GM23338 (cell line): ENCODE measurements at regions not wholly inside any gene's neighbourhood (a gene's known extent, or its start where the extent isn't known, plus 50 kb on each side); places are given as distances from the start of the nearest gene placed in this dataset.

Experiments used
- ATAC-seq: fragments of 200-7000 bp; cut with Tn5 transposase; 3 replicates; pipeline ENCODE4 v1.9.1; 2020
- DNase-seq: peaks from one replicate; pipeline ENCODE4 v3.0.0-alpha.2; 2015; ENCODE audit warnings: low spot score
- H2AFZ ChIP-seq: fragments of 200-600 bp; sonication (generic); 2 replicates; pipeline ENCODE4 v1.8.0; 2016; ENCODE audit warnings: antibody characterized with exemption, mild to moderate bottlenecking, moderate library complexity
- H3F3A ChIP-seq: fragments of 200-600 bp; sonication (generic); replicated peaks from 2 replicates; pipeline ENCODE4 v1.8.0; 2017; ENCODE audit warnings: antibody characterized with exemption, mixed run types, low read depth
- H3K27ac ChIP-seq: fragments of 200-600 bp; sonication (generic); 2 replicates; pipeline ENCODE4 v1.6.1; 2016; ENCODE audit warnings: low read depth
- H3K27me3 ChIP-seq: fragments of 200-600 bp; sonication (generic); 2 replicates; pipeline ENCODE4 v1.8.0; 2016; ENCODE audit warnings: mild to moderate bottlenecking, mixed run types, moderate library complexity; ENCODE audit not compliant: insufficient read depth
- H3K36me3 ChIP-seq: fragments of 200-600 bp; sonication (generic); 2 replicates; pipeline ENCODE4 v1.8.0; 2016; ENCODE audit warnings: mild to moderate bottlenecking; ENCODE audit not compliant: insufficient read depth
- H3K4me1 ChIP-seq: fragments of 200-600 bp; sonication (generic); 2 replicates; pipeline ENCODE4 v1.8.0; 2016; ENCODE audit warnings: mild to moderate bottlenecking, moderate library complexity; ENCODE audit not compliant: insufficient read depth
- H3K4me2 ChIP-seq: fragments of 200-600 bp; sonication (generic); 2 replicates; pipeline ENCODE4 v1.7.1; 2017; ENCODE audit warnings: mixed run types
- H3K4me3 ChIP-seq: fragments of 200-600 bp; sonication (generic); 2 replicates; pipeline ENCODE4 v1.6.1; 2016; ENCODE audit warnings: mixed run types
- H3K79me2 ChIP-seq: fragments of 200-600 bp; sonication (generic); replicated peaks from 2 replicates; pipeline ENCODE4 v1.8.0; 2017; ENCODE audit warnings: mild to moderate bottlenecking; ENCODE audit not compliant: insufficient read depth
- H3K9me2 ChIP-seq: fragments of 200-600 bp; sonication (generic); 2 replicates; pipeline ENCODE4 v1.8.0; 2017; ENCODE audit not compliant: insufficient read depth
- H4K20me1 ChIP-seq: fragments of 200-600 bp; sonication (generic); replicated peaks from 2 replicates; pipeline ENCODE4 v1.8.0; 2017; ENCODE audit warnings: mild to moderate bottlenecking; ENCODE audit not compliant: insufficient read depth
- H3K27ac Mint-ChIP-seq: 2 replicates; pipeline ENCODE4 v1.8.0; 2020; ENCODE audit warnings: inconsistent platforms, mild to moderate bottlenecking, moderate library complexity, mixed read lengths
- H3K27me3 Mint-ChIP-seq: 3 replicates; pipeline ENCODE4 v1.8.0; 2022; ENCODE audit warnings: low read depth, mild to moderate bottlenecking, moderate library complexity, mixed read lengths, inconsistent platforms; ENCODE audit not compliant: insufficient read depth, poor library complexity
- H3K36me3 Mint-ChIP-seq: 3 replicates; pipeline ENCODE4 v1.8.0; 2021; ENCODE audit warnings: low read depth, mild to moderate bottlenecking, inconsistent platforms, moderate library complexity, mixed read lengths
- H3K4me1 Mint-ChIP-seq: 3 replicates; pipeline ENCODE4 v1.8.0; 2020; ENCODE audit warnings: mild to moderate bottlenecking, inconsistent platforms, mixed read lengths
- H3K4me3 Mint-ChIP-seq: 3 replicates; pipeline ENCODE4 v1.8.0; 2021; ENCODE audit warnings: moderate library complexity, mild to moderate bottlenecking, inconsistent platforms, mixed read lengths
- H3K9me3 Mint-ChIP-seq: 3 replicates; pipeline ENCODE4 v1.8.0; 2020; ENCODE audit warnings: moderate library complexity, mild to moderate bottlenecking, inconsistent platforms, mixed read lengths
- CREB1 ChIP-seq: fragments of 250-450 bp; sonication (Bioruptor Pico); IDR thresholded peaks from 2 replicates; pipeline ENCODE4 v1.5.0; 2020; ENCODE audit warnings: low read depth, mild to moderate bottlenecking, moderate library complexity
- ETS1 ChIP-seq: IDR thresholded peaks from 2 replicates; pipeline ENCODE4 v1.6.1; 2016; ENCODE audit warnings: antibody characterized with exemption
- EZH2 ChIP-seq: fragments of 200-600 bp; sonication (generic); IDR thresholded peaks from one replicate; pipeline ENCODE4 v1.8.0; 2017; ENCODE audit warnings: antibody characterized with exemption, mild to moderate bottlenecking, low read depth; ENCODE audit not compliant: unreplicated experiment
- EZH2phosphoT487 ChIP-seq: fragments of 200-600 bp; sonication (generic); IDR thresholded peaks from one replicate; pipeline ENCODE4 v1.8.1; 2018; ENCODE audit warnings: antibody characterized with exemption; ENCODE audit not compliant: unreplicated experiment
- JUNB ChIP-seq: IDR thresholded peaks from one replicate; pipeline ENCODE4 v1.6.1; 2016; ENCODE audit warnings: antibody characterized with exemption; ENCODE audit not compliant: unreplicated experiment
- NANOG ChIP-seq: IDR thresholded peaks from 2 replicates; pipeline ENCODE4 v1.6.1; 2016; ENCODE audit warnings: antibody characterized with exemption, borderline replicate concordance
- POLR2AphosphoS5 ChIP-seq: IDR thresholded peaks from 2 replicates; pipeline ENCODE4 v1.6.1; 2016; ENCODE audit warnings: antibody characterized with exemption, low read depth
- STAT1 ChIP-seq: IDR thresholded peaks from one replicate; pipeline ENCODE4 v1.6.1; 2016; ENCODE audit warnings: antibody characterized with exemption; ENCODE audit not compliant: unreplicated experiment
- ZNF114 ChIP-seq: fragments of 250-450 bp; sonication (Bioruptor Pico); IDR thresholded peaks from 2 replicates; pipeline ENCODE4 v1.5.0; 2020; ENCODE audit warnings: mild to moderate bottlenecking, moderate library complexity
- ZNF331 ChIP-seq: fragments of 250-450 bp; sonication (Bioruptor Pico); IDR thresholded peaks from 2 replicates; pipeline ENCODE4 v1.5.0; 2020; ENCODE audit warnings: low read depth, mild to moderate bottlenecking, moderate library complexity
- ZNF462 ChIP-seq: fragments of 250-450 bp; sonication (Bioruptor Pico); IDR thresholded peaks from 2 replicates; pipeline ENCODE4 v1.5.0; 2020; ENCODE audit warnings: mild to moderate bottlenecking, moderate library complexity

- H3K9me3 Mint-ChIP-seq: peaks cover 14% of the 10 kb centered on the region
- H4K20me1 ChIP-seq: no peaks in the 10 kb centered on the region
- H3K4me3 Mint-ChIP-seq: no peak overlapping the region
- H3K27ac Mint-ChIP-seq: no peak overlapping the region
- no peak overlapping the region for H2AFZ ChIP-seq
- H3K4me1 Mint-ChIP-seq: no peaks in the 10 kb centered on the region
- no peak overlapping the region for H3K4me3 ChIP-seq
- H3K4me1 ChIP-seq: no peaks in the 10 kb centered on the region
- H3K79me2 ChIP-seq: no peaks in the 10 kb centered on the region
- DNase-seq: no peak
- no peaks in the 10 kb centered on the region for H3F3A ChIP-seq
- H3K36me3 ChIP-seq: no peaks in the 10 kb centered on the region
- no peak for TF ChIP-seq ZNF331 (CRISPR knock-in tag)
- no peak for TF ChIP-seq STAT1
- TF ChIP-seq CREB1 (CRISPR knock-in tag): no peak
- TF ChIP-seq JUNB: no peak
- no peak for TF ChIP-seq ZNF114 (CRISPR knock-in tag)
- no peak for TF ChIP-seq POLR2AphosphoS5
- no peak for TF ChIP-seq EZH2
- TF ChIP-seq ETS1: no peak
- no peak overlapping the region for H3K4me2 ChIP-seq
- H3K27ac ChIP-seq: no peak overlapping the region
- peaks cover 6% of the 10 kb centered on the region; the same call in 1 of the 3 replicates for H3K36me3 Mint-ChIP-seq
- ATAC-seq: no peak
- no peaks in the 10 kb centered on the region for H3K27me3 ChIP-seq
- no peaks in the 10 kb centered on the region for H3K9me2 ChIP-seq
- peaks cover 2% of the 10 kb centered on the region for H3K27me3 Mint-ChIP-seq
These were observed 391.2 kb downstream of the AEBP2 start for GRCh38 chr12:19830446-19830845.

GRCh38 chr12:19833775-19834501, 394.6 kb downstream of the AEBP2 start:
- Histone ChIP-seq H3K4me1 (no peaks in the 10 kb centered on the region), H2AFZ (no peak overlapping the region), H3K4me2 (no peak overlapping the region), H3K36me3 (no peaks in the 10 kb centered on the region), H3K9me2 (no peaks in the 10 kb centered on the region), H3K4me3 (no peak overlapping the region), H3K79me2 (no peaks in the 10 kb centered on the region), H3K27ac (no peak overlapping the region), H3F3A (no peaks in the 10 kb centered on the region), H3K27me3 (no peaks in the 10 kb centered on the region), H4K20me1 (no peaks in the 10 kb centered on the region)
- peaks cover 2% of the 10 kb centered on the region for H3K27me3 Mint-ChIP-seq
- no peak overlapping the region for H3K4me3 Mint-ChIP-seq
- H3K27ac Mint-ChIP-seq: peak overlapping the region; percentile 62; the same call in 1 of the 2 replicates
- no peaks in the 10 kb centered on the region; the same call in 2 of the 3 replicates for H3K4me1 Mint-ChIP-seq
- no peaks in the 10 kb centered on the region; the same call in 2 of the 3 replicates for H3K9me3 Mint-ChIP-seq
- peak; percentile 8 for DNase-seq
- ATAC-seq: no peak
- no peaks in the 10 kb centered on the region; the same call in 2 of the 3 replicates for H3K36me3 Mint-ChIP-seq
- TF ChIP-seq EZH2phosphoT487: no peak
- no peak for TF ChIP-seq NANOG
- TF ChIP-seq ZNF114 (CRISPR knock-in tag): no peak
- no peak for TF ChIP-seq ETS1
- no peak for TF ChIP-seq STAT1
- no peak for TF ChIP-seq ZNF462 (CRISPR knock-in tag)
- TF ChIP-seq ZNF331 (CRISPR knock-in tag): no peak
